ENCODE measurements at regions not wholly inside any gene's neighbourhood (a gene's known extent, or its start where the extent isn't known, plus 50 kb on each side); places are given as distances from the start of the nearest gene placed in this dataset.

DNA sequence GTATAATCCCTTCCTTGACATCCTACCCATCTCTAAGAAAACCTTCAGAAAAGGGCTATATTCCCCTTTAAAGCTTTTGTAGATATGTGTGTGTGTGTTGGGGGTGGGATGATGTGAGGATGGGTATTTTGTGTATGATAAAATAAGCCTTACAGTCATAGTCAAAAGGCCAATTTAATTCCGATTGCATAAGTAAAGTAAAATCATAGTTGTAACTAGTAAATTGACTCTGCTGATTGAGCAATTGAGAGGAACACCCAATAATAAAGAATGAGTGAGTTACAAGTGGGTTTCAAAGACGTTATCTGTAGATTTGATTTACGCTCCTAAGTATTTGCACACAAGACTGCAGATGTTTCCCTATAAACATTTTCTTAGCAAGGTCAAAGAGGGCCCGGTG lies 71.3 kb upstream of the ITPRID1 start:
- TF ChIP-seq EZH2phosphoT487 (IDR thresholded peaks at IDR 0.05; ENCODE audit: insufficient read depth, low read depth) = no peak
- TF ChIP-seq EZH2 (IDR thresholded peaks at IDR 0.05; ENCODE audit: insufficient read depth, poor library complexity, severe bottlenecking) = no peak

Data from GM23248 (cell line).